BE2C (cell line): ENCODE measurements at regions not wholly inside any gene's neighbourhood (a gene's known extent, or its start where the extent isn't known, plus 50 kb on each side); places are given as distances from the start of the nearest gene placed in this dataset.

ENCODE experiments used
- DNase-seq: peaks from one replicate; pipeline ENCODE4 v3.0.0-alpha.2; 2020
- H3K27me3 ChIP-seq: fragments of 250-450 bp; sonication (Bioruptor Pico); 2 replicates; pipeline ENCODE4 v1.5.1; 2020; ENCODE audit warnings: mild to moderate bottlenecking
- H3K36me3 ChIP-seq: fragments of 250-450 bp; sonication (Bioruptor Pico); 2 replicates; pipeline ENCODE4 v1.5.1; 2020; ENCODE audit warnings: mild to moderate bottlenecking
- H3K4me1 ChIP-seq: fragments of 250-450 bp; sonication (Bioruptor Pico); 2 replicates; pipeline ENCODE4 v1.5.1; 2020
- H3K4me3 ChIP-seq: 2 replicates; pipeline ENCODE4 v1.5.1; 2011; ENCODE audit warnings: low read depth, low read length
- H3K9me3 ChIP-seq: fragments of 250-450 bp; sonication (Bioruptor Pico); 2 replicates; pipeline ENCODE4 v1.5.1; 2020
- TF ChIP-seq, protein P1 (sequence below): IDR thresholded peaks from 2 replicates; pipeline ENCODE4 v1.5.1; 2012; ENCODE audit warnings: mild to moderate bottlenecking, low read depth, low read length

DNA sequence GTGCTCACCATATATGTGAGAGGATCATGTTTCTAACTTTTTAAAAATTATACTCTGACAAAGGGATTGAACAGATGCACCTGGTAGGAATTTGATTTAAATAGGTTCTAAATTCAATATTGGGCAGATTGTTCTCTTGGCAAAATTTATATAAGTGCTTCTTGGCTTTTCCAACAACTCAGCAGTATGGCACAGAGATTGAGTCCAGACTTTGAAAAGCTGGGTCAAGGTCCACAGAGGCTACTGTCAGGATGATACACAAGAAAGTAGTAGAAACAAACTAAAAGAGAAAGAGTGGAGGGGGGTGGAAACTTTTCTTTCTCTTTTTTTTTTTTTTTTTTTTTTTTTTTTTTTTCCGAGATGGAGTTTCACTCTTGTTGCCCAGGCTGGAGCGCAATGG lies 203.2 kb upstream of the ADAMTS9 start:
- H3K36me3 ChIP-seq, result no peaks in the 10 kb centered on the region
- TF ChIP-seq, protein P1, sequence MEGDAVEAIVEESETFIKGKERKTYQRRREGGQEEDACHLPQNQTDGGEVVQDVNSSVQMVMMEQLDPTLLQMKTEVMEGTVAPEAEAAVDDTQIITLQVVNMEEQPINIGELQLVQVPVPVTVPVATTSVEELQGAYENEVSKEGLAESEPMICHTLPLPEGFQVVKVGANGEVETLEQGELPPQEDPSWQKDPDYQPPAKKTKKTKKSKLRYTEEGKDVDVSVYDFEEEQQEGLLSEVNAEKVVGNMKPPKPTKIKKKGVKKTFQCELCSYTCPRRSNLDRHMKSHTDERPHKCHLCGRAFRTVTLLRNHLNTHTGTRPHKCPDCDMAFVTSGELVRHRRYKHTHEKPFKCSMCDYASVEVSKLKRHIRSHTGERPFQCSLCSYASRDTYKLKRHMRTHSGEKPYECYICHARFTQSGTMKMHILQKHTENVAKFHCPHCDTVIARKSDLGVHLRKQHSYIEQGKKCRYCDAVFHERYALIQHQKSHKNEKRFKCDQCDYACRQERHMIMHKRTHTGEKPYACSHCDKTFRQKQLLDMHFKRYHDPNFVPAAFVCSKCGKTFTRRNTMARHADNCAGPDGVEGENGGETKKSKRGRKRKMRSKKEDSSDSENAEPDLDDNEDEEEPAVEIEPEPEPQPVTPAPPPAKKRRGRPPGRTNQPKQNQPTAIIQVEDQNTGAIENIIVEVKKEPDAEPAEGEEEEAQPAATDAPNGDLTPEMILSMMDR, result no peak
- H3K9me3 ChIP-seq, result no peaks in the 10 kb centered on the region
- H3K27me3 ChIP-seq, result no peaks in the 10 kb centered on the region
- H3K4me3 ChIP-seq, result no peak overlapping the region
- H3K4me1 ChIP-seq, result peaks cover 28% of the 10 kb centered on the region
- no peak for DNase-seq

DNA sequence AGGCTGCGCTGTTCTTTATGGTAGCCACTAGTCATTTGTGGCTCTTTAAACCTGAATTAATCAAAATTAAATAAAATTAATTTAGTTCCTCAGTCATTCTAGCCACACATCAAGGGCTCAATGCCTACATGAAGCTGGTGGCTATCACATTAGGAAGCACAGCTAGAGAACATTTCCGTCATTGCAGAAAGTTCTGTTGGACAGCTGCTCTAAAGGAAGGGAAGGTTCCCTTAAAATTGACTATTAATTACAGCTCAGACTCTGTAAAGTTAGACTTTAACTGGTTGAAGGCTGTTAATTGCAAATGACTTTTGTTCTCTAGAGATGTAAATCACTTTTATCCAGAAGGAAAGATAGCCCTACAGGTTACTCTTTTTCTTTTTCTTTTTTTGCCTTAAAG lies 202.7 kb upstream of the ADAMTS9 start:
- Histone ChIP-seq H3K27me3 (no peaks in the 10 kb centered on the region), H3K4me3 (no peak overlapping the region), H3K4me1 (peaks cover 28% of the 10 kb centered on the region), H3K9me3 (no peaks in the 10 kb centered on the region), H3K36me3 (no peaks in the 10 kb centered on the region)
- TF ChIP-seq, protein P1, result no peak
- DNase-seq, result no peak

DNA sequence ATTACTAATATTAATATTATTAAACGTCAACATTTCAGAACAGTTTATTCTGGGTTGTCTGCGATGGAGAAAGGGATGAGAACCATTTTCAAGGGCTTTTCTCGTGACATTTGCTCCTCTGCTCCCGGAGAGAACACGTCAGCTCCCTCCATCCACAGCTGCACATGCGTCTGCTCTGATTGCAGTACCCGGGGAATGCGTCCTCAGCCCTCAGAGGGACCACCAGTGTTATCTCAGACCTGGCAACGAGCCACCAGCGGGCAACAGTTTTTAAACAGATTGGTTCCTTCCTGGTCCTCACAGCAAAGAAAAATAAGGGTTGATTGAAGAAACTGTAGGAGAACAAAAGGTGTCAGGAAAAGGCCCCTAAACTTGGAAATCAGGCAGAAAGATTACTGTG lies 202.2 kb upstream of the ADAMTS9 start:
- TF ChIP-seq, protein P1, result no peak

DNA sequence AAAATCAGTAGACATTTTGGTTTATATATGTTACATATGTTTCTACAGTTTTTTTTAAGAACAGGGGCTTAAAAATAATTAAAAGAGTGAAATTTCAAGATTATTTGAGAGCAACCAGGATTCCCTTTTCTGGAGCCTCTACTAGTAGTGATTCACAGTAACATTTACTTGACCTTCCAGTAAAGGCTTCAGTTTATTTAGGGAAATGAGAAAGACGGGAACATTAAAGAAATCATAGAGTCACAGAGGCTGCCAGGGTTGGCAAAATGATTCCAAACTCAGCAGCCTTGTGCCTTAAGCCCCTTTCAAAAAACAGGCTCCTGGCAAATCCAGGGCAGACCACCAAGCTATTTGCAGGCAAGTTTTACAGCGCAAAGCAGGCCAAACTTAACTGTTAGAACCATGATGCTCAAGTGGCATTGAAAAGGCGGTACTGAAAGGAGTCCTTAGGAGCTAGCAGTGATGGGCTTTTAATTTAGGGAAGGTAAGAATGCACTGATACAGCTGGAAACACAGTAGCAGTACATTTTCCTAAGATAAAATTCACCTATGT lies 201.1 kb upstream of the ADAMTS9 start:
- H3K4me1 ChIP-seq, result peaks cover 28% of the 10 kb centered on the region
- DNase-seq, result no peak
- H3K27me3 ChIP-seq, result no peaks in the 10 kb centered on the region
- no peaks in the 10 kb centered on the region for H3K36me3 ChIP-seq
- H3K9me3 ChIP-seq, result no peaks in the 10 kb centered on the region
- TF ChIP-seq, protein P1, result no peak
- no peak overlapping the region for H3K4me3 ChIP-seq

More for the DNA sequence above, 202.2 kb upstream of the ADAMTS9 start:
- H3K4me1 ChIP-seq, result peaks cover 28% of the 10 kb centered on the region
- DNase-seq, result peak; percentile 84
- no peaks in the 10 kb centered on the region for H3K27me3 ChIP-seq
- H3K9me3 ChIP-seq, result no peaks in the 10 kb centered on the region
- 0 out of 2 replicates have a peak overlapping the region, but pooled peaks have one; percentile 2 for H3K4me3 ChIP-seq
- no peaks in the 10 kb centered on the region for H3K36me3 ChIP-seq

DNA sequence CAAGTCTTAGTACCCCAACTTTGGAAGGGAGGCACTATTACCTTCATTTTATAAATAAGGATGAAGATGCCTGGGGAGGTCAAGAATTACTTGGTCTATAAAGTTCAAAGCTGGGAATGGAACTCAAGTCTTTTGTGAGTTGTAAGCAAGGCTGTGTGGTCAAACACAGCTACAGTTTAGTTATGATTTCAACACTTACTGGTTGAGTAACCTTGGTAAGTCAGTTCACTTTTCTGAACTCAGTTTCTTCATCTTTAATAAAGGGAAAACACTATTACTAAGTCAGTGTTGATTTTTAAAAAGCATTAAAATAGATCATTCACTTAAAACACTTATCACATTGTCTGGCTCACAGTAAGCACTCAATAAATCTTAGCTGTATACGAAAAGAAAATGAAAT lies 200.4 kb upstream of the ADAMTS9 start:
- DNase-seq, result no peak
- H3K4me3 ChIP-seq, result no peak overlapping the region
- H3K27me3 ChIP-seq, result no peaks in the 10 kb centered on the region
- TF ChIP-seq, protein P1, result no peak
- no peaks in the 10 kb centered on the region for H3K9me3 ChIP-seq
- no peaks in the 10 kb centered on the region for H3K36me3 ChIP-seq
- peaks cover 28% of the 10 kb centered on the region for H3K4me1 ChIP-seq

DNA sequence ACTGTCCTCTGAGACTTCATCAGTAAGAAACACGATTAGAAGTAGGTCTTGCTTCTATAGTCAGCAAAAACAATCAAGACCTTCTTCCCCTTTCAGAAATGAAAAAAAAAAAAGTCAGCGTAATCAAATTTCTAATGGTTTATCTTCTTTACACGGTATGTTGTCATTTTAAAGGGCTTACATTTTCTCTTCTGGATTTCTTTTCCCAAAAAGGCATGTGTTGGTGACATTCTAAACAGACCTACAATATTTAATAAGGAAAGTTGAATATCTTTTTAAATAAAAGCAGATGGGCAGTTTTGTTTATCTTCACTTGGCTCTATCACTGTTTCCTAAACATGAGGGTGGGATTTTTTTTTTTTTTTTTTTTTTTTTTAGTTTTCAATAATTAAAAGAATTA lies 197.3 kb upstream of the ADAMTS9 start:
- TF ChIP-seq, protein P1, result no peak
- Histone ChIP-seq H3K36me3 (no peaks in the 10 kb centered on the region), H3K27me3 (no peaks in the 10 kb centered on the region), H3K4me1 (peaks cover 23% of the 10 kb centered on the region), H3K9me3 (no peaks in the 10 kb centered on the region), H3K4me3 (no peak overlapping the region)
- DNase-seq, result no peak
